ENCODE measurements at regions not wholly inside any gene's neighbourhood (a gene's known extent, or its start where the extent isn't known, plus 50 kb on each side); places are given as distances from the start of the nearest gene placed in this dataset.
"Not testable (repeated sequence)": the region's sequence is repeated elsewhere in the genome, so short reads cannot be mapped to it uniquely, and the experiment has no call there.

- FAIRE-seq (no peak), DNase-seq (ENCODE audit: insufficient read length, low spot score) (no peak)
- no peak for TF ChIP-seq CTCF (IDR thresholded peaks at IDR 0.05; ENCODE audit: insufficient read depth, missing control alignments)
Observed at GRCh38 chr6:47180633-47181032, 129.1 kb downstream of the TNFRSF21 start.

- no peak for FAIRE-seq
- no peak for DNase-seq (ENCODE audit: insufficient read length, low spot score)
- TF ChIP-seq CTCF (IDR thresholded peaks at IDR 0.05; ENCODE audit: insufficient read depth, missing control alignments), result no peak
Observed at GRCh38 chr6:47179286-47179685, 130.4 kb downstream of the TNFRSF21 start.

GRCh38 chr6:47175656-47176055 lies 133.5 kb upstream of the ADGRF1 start:
- no peak for TF ChIP-seq CTCF (IDR thresholded peaks at IDR 0.05; ENCODE audit: insufficient read depth, missing control alignments)
- no peak for DNase-seq (ENCODE audit: insufficient read length, low spot score)
- no peak for FAIRE-seq

GRCh38 chr6:47174502-47175023 lies 132.4 kb upstream of the ADGRF1 start:
- DNase-seq (ENCODE audit: insufficient read length, low spot score) (no peak), FAIRE-seq (no peak)
- TF ChIP-seq CTCF (IDR thresholded peaks at IDR 0.05; ENCODE audit: insufficient read depth, missing control alignments), result no peak

- FAIRE-seq, result not testable (repeated sequence)
Observed at GRCh38 chr6:47174063-47174462, 131.9 kb upstream of the ADGRF1 start.

GRCh38 chr6:47173145-47173544 lies 131.0 kb upstream of the ADGRF1 start:
- DNase-seq (ENCODE audit: insufficient read length, low spot score); FAIRE-seq: not testable (repeated sequence)

More at GRCh38 chr6:47174063-47174462, 131.9 kb upstream of the ADGRF1 start:
- DNase-seq (ENCODE audit: insufficient read length, low spot score), result not testable (repeated sequence)

- DNase-seq (ENCODE audit: insufficient read length, low spot score) (no peak), FAIRE-seq (no peak)
- no peak for TF ChIP-seq CTCF (IDR thresholded peaks at IDR 0.05; ENCODE audit: insufficient read depth, missing control alignments)
Observed at GRCh38 chr6:47170617-47170947, 128.4 kb upstream of the ADGRF1 start.

- no peak for TF ChIP-seq CTCF (IDR thresholded peaks at IDR 0.05; ENCODE audit: insufficient read depth, missing control alignments)
- no peak for DNase-seq (ENCODE audit: insufficient read length, low spot score)
- no peak for FAIRE-seq
Observed at GRCh38 chr6:47169785-47170616, 127.9 kb upstream of the ADGRF1 start.

Data from D721Med (cell line).